ENCODE measurements at regions not wholly inside any gene's neighbourhood (a gene's known extent, or its start where the extent isn't known, plus 50 kb on each side); places are given as distances from the start of the nearest gene placed in this dataset.

DNA sequence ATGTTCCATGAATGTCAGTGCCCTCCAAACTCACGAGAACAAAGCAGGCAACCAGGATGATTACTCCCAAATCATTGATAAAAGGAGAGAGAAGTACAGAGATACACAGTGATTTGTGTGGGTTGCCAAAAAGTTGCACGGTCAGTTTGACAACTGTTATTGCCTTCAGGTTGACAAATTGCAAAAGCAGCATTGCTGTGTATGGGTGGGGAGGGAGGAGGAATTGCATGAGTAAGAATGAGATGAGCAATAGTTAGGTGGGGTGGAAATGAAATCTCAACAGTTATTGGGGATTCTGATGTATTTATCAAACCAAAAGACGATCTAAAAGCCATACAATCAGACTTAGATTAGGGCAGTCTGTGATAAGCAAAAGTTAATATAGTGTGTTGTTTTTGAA, 93.7 kb downstream of the NTMT2 start (continued):
- TF ChIP-seq, protein P1, sequence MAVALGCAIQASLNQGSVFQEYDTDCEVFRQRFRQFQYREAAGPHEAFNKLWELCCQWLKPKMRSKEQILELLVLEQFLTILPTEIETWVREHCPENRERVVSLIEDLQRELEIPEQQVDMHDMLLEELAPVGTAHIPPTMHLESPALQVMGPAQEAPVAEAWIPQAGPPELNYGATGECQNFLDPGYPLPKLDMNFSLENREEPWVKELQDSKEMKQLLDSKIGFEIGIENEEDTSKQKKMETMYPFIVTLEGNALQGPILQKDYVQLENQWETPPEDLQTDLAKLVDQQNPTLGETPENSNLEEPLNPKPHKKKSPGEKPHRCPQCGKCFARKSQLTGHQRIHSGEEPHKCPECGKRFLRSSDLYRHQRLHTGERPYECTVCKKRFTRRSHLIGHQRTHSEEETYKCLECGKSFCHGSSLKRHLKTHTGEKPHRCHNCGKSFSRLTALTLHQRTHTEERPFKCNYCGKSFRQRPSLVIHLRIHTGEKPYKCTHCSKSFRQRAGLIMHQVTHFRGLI (CRISPR knock-in tag; IDR thresholded peaks at IDR 0.05): no peak
- TF ChIP-seq MTA2 (IDR thresholded peaks at IDR 0.05; ENCODE audit: low read depth) (no peak), STAG1 (CRISPR knock-in tag; IDR thresholded peaks at IDR 0.05; ENCODE audit: borderline replicate concordance) (no peak)

DNA sequence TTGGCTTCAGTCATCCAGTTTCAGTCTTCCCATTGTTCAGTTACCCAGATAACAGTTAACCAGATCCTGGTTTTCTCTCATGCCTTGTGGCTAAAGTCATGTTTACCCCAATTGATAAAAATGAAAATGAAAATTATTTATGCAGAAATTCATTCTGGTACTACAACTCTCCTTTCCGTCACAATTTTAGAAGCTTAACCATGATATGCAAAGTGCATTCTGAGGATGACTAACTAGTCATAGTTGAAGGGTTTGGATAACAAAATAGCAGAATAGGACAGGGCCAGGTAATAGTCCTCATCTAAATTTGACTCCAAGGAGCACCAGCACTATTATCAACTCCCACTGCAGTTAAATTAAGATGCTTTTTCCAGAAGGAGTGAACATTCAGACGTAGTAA, 94.7 kb downstream of the NTMT2 start:
- DNase-seq (ENCODE audit: extremely low read depth in 1 of 4, low spot score in 3 of 4) (no peak), ATAC-seq (no peak), FAIRE-seq (no peak)
- no TSS peak for BruUV-seq (replicated peaks)
- in situ Hi-C loops (cut with MboI): no loop called here
- no peaks in the 10 kb centered on the region for H3K9me1 ChIP-seq (ENCODE audit: control insufficient read depth, insufficient read depth, low read length)
- CTCF ChIA-PET (ENCODE audit: low intra/inter-chr PET ratio): no interaction called here
- 0% methylated on average over 2 of the region's 2 CpGs for WGBS (ENCODE audit: insufficient coverage, low coverage, missing lambda C conversion rate)
- intact Hi-C loops (cut with micrococcal nuclease): no loop called here
- TF ChIP-seq NFYB (IDR thresholded peaks at IDR 0.05; ENCODE audit: extremely low read depth, insufficient read length) (no peak), ZSCAN29 (IDR thresholded peaks at IDR 0.05) (no peak), CREBBP (IDR thresholded peaks at IDR 0.05; ENCODE audit: low read depth, low read length) (no peak), TBP (optimal IDR thresholded peaks at IDR 0.05; ENCODE audit: low read depth, low read length) (no peak), COPS2 (conservative IDR thresholded peaks at IDR 0.05) (no peak), TAF15 (IDR thresholded peaks at IDR 0.05; ENCODE audit: low read depth, low read length) (no peak), SNRNP70 (optimal IDR thresholded peaks at IDR 0.05; ENCODE audit: low read depth, low read length) (no peak), LEF1 (IDR thresholded peaks at IDR 0.05) (no peak), SMC3 (conservative IDR thresholded peaks at IDR 0.05; ENCODE audit: insufficient read depth, low read depth, low read length) (no peak), ELF1 (tag; IDR thresholded peaks at IDR 0.05) (no peak), ESRRB (CRISPR knock-in tag; IDR thresholded peaks at IDR 0.05; ENCODE audit: borderline replicate concordance) (no peak), HLTF (IDR thresholded peaks at IDR 0.05) (no peak)
- TF ChIP-seq, protein P2, sequence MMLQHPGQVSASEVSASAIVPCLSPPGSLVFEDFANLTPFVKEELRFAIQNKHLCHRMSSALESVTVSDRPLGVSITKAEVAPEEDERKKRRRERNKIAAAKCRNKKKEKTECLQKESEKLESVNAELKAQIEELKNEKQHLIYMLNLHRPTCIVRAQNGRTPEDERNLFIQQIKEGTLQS (IDR thresholded peaks at IDR 0.05): no peak
- TF ChIP-seq, protein P2 (CRISPR knock-in tag; conservative IDR thresholded peaks at IDR 0.05): no peak
- TF ChIP-seq, protein P3, sequence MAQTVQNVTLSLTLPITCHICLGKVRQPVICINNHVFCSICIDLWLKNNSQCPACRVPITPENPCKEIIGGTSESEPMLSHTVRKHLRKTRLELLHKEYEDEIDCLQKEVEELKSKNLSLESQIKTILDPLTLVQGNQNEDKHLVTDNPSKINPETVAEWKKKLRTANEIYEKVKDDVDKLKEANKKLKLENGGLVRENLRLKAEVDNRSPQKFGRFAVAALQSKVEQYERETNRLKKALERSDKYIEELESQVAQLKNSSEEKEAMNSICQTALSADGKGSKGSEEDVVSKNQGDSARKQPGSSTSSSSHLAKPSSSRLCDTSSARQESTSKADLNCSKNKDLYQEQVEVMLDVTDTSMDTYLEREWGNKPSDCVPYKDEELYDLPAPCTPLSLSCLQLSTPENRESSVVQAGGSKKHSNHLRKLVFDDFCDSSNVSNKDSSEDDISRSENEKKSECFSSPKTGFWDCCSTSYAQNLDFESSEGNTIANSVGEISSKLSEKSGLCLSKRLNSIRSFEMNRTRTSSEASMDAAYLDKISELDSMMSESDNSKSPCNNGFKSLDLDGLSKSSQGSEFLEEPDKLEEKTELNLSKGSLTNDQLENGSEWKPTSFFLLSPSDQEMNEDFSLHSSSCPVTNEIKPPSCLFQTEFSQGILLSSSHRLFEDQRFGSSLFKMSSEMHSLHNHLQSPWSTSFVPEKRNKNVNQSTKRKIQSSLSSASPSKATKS (CRISPR knock-in tag; IDR thresholded peaks at IDR 0.05): no peak
- H3K27me3 ChIP-seq (ENCODE audit: control insufficient read depth in 2 of 2, insufficient read depth in 2 of 2, low read length in 2 of 2): no peaks in the 10 kb centered on the region
- no peaks in the 10 kb centered on the region for H4K20me1 ChIP-seq (replicated peaks; ENCODE audit: control insufficient read depth, insufficient read depth, low read length)
- H2AFZ ChIP-seq (ENCODE audit: low read depth, low read length): no peak overlapping the region
- no peak overlapping the region for H3K9ac ChIP-seq (ENCODE audit: insufficient read depth in 1 of 2, low read depth in 2 of 2, low read length in 2 of 2)
- H3K9me3 ChIP-seq (replicated peaks; ENCODE audit: control insufficient read depth, insufficient read depth, low read depth, low read length): no peaks in the 10 kb centered on the region
- no peaks in the 10 kb centered on the region for H3K79me2 ChIP-seq (ENCODE audit: control insufficient read depth, insufficient read depth, low read length)
- no peak overlapping the region for H3K27ac ChIP-seq (ENCODE audit: extremely low read depth, low read depth, low read length)
- no peak overlapping the region for H3K4me3 ChIP-seq
- POLR2A ChIA-PET: no interaction called here
- no peaks in the 10 kb centered on the region for H3K4me1 ChIP-seq (replicated peaks in 1 of 2; ENCODE audit: control insufficient read depth in 2 of 2, insufficient read depth in 2 of 2, low read length in 2 of 2)
- H3K36me3 ChIP-seq (ENCODE audit: control insufficient read depth, insufficient read depth, low read length): no peaks in the 10 kb centered on the region
- no peak overlapping the region for H3K4me2 ChIP-seq (ENCODE audit: insufficient read depth, low read length)
